B cell (primary cell): ENCODE measurements at regions not wholly inside any gene's neighbourhood (a gene's known extent, or its start where the extent isn't known, plus 50 kb on each side); places are given as distances from the start of the nearest gene placed in this dataset.

Experiments used
- CTCF ChIP-seq: fragments of 200-600 bp; IDR thresholded peaks from one replicate; pipeline ENCODE4 v1.8.0; 2022; ENCODE audit warnings: antibody characterized with exemption, mild to moderate bottlenecking
- EZH2 ChIP-seq: IDR thresholded peaks from 2 replicates; pipeline ENCODE4 v1.6.1; 2012; ENCODE audit warnings: borderline replicate concordance, low read depth, mild to moderate bottlenecking, moderate library complexity, low read length; ENCODE audit not compliant: insufficient read depth, poor library complexity, severe bottlenecking

DNA sequence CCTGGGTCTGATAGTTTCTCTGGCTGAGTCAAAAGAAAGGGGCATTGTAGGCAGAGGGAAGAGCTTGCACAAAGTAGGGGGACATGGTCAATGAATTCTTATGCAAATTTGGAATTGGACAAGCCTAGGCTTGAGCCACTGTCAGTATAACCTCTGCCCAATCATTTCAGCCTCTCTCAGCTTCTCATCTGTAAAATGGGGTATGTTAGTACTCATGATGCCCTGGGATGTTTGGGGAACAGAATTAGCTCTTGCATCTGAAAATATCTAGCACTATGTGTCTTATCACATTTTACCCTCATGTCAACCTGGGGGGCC is 148.6 kb downstream of the DHX35 start:
- TF ChIP-seq CTCF = no peak
- no peak for TF ChIP-seq EZH2
